Activated CD8-positive, alpha-beta memory T cell treated with anti-CD3 and anti-CD28 coated beads for 24 hours (primary cell): ENCODE measurements at regions not wholly inside any gene's neighbourhood (a gene's known extent, or its start where the extent isn't known, plus 50 kb on each side); places are given as distances from the start of the nearest gene placed in this dataset.
"Not testable (repeated sequence)": the region's sequence is repeated elsewhere in the genome, so short reads cannot be mapped to it uniquely, and the experiment has no call there.

Experiments
- DNase-seq: peaks from one replicate; pipeline ENCODE4 v3.0.0-alpha.2; 2020

GRCh38 chr5:102666164-102666946 is 88.8 kb upstream of the PAM start:
- no peak for DNase-seq

- DNase-seq = no peak
Measured at GRCh38 chr5:102668220-102668932, 86.7 kb upstream of the PAM start.

GRCh38 chr5:102670224-102670836 is 84.8 kb upstream of the PAM start:
- no peak for DNase-seq

GRCh38 chr5:102671033-102671734 is 83.9 kb upstream of the PAM start:
- DNase-seq = not testable (repeated sequence)

- no peak for DNase-seq
Measured at GRCh38 chr5:102678267-102679058, 76.6 kb upstream of the PAM start.

- peak; percentile 80 for DNase-seq
Measured at GRCh38 chr5:102681403-102681983, 73.6 kb upstream of the PAM start.

GRCh38 chr5:102682101-102682647 is 72.9 kb upstream of the PAM start:
- no peak for DNase-seq

GRCh38 chr5:102688076-102688475 is 67.0 kb upstream of the PAM start:
- not testable (repeated sequence) for DNase-seq

GRCh38 chr5:102688581-102689342 is 66.3 kb upstream of the PAM start:
- DNase-seq = not testable (repeated sequence)

GRCh38 chr5:102690910-102691309 is 64.2 kb upstream of the PAM start:
- DNase-seq = no peak

- no peak for DNase-seq
Measured at GRCh38 chr5:102691434-102691833, 63.7 kb upstream of the PAM start.

- DNase-seq = no peak
Measured at GRCh38 chr5:102700120-102700831, 54.8 kb upstream of the PAM start.

GRCh38 chr5:102700916-102701315 is 54.2 kb upstream of the PAM start:
- no peak for DNase-seq

- no peak for DNase-seq
Measured at GRCh38 chr5:102701748-102702147, 53.4 kb upstream of the PAM start.
